Osteoblast (primary cell): ENCODE measurements at regions not wholly inside any gene's neighbourhood (a gene's known extent, or its start where the extent isn't known, plus 50 kb on each side); places are given as distances from the start of the nearest gene placed in this dataset.
A peak's percentile ranks its signal among the peaks of the same experiment; 100 is the strongest.

Experiments
- DNase-seq: peaks from one replicate; pipeline ENCODE4 v3.0.0; 2011; ENCODE audit warnings: low spot score, mixed read lengths; ENCODE audit not compliant: insufficient read length; ENCODE audit errors: missing footprints
- H2AFZ ChIP-seq: 2 replicates; pipeline ENCODE4 v1.6.0; 2011; ENCODE audit warnings: mild to moderate bottlenecking, low read length
- H3K27ac ChIP-seq: 2 replicates; pipeline ENCODE4 v1.5.1; 2011; ENCODE audit warnings: mild to moderate bottlenecking, low read depth, low read length, moderate library complexity
- H3K27me3 ChIP-seq: 2 replicates; pipeline ENCODE4 v1.6.0; 2012; ENCODE audit warnings: mild to moderate bottlenecking, control low read depth, inconsistent platforms, low read length, moderate library complexity; ENCODE audit not compliant: insufficient read depth
- H3K36me3 ChIP-seq: 2 replicates; pipeline ENCODE4 v1.5.1; 2011; ENCODE audit warnings: mild to moderate bottlenecking, low read length, control low read depth, moderate library complexity; ENCODE audit not compliant: insufficient read depth
- H3K4me1 ChIP-seq: 2 replicates; pipeline ENCODE4 v1.5.1; 2011; ENCODE audit warnings: mild to moderate bottlenecking, low read length, control low read depth, moderate library complexity; ENCODE audit not compliant: insufficient read depth
- H3K4me2 ChIP-seq: 2 replicates; pipeline ENCODE4 v1.6.0; 2011; ENCODE audit warnings: mild to moderate bottlenecking, low read length; ENCODE audit not compliant: insufficient read depth
- H3K4me3 ChIP-seq: fragments of 200-600 bp; sonication (generic); 3 replicates; pipeline ENCODE4 v1.5.1; 2012; ENCODE audit warnings: mild to moderate bottlenecking, low read length, inconsistent platforms; ENCODE audit not compliant: insufficient read depth
- H3K79me2 ChIP-seq: 2 replicates; pipeline ENCODE4 v1.6.0; 2012; ENCODE audit warnings: mild to moderate bottlenecking, low read length, control low read depth, inconsistent platforms; ENCODE audit not compliant: insufficient read depth
- H3K9me3 ChIP-seq: 2 replicates; pipeline ENCODE4 v1.5.1; 2011; ENCODE audit warnings: low read depth, low read length, control low read depth
- H4K20me1 ChIP-seq: 2 replicates; pipeline ENCODE4 v1.6.0; 2012; ENCODE audit warnings: mild to moderate bottlenecking, low read length, control low read depth; ENCODE audit not compliant: insufficient read depth
- CTCF ChIP-seq: IDR thresholded peaks from 2 replicates; pipeline ENCODE4 v1.5.1; 2011; ENCODE audit warnings: mild to moderate bottlenecking, low read depth, low read length, moderate library complexity; ENCODE audit errors: extremely low read depth

GRCh38 chr7:1377111-1377909 is 82.0 kb downstream of the MICALL2 start:
- peaks cover 22% of the 10 kb centered on the region for H3K27me3 ChIP-seq
- H3K9me3 ChIP-seq = no peaks in the 10 kb centered on the region
- no peaks in the 10 kb centered on the region for H4K20me1 ChIP-seq
- no peak overlapping the region for H2AFZ ChIP-seq
- H3K27ac ChIP-seq = no peak overlapping the region
- no peak overlapping the region for H3K4me3 ChIP-seq
- TF ChIP-seq CTCF = no peak
- DNase-seq = peak; percentile 87
- no peaks in the 10 kb centered on the region for H3K79me2 ChIP-seq
- H3K36me3 ChIP-seq = no peaks in the 10 kb centered on the region
- no peak overlapping the region for H3K4me2 ChIP-seq
- no peaks in the 10 kb centered on the region for H3K4me1 ChIP-seq

GRCh38 chr7:1378610-1379601 is 80.4 kb downstream of the MICALL2 start:
- no peaks in the 10 kb centered on the region for H3K9me3 ChIP-seq
- peaks cover 18% of the 10 kb centered on the region for H3K27me3 ChIP-seq
- no peak for TF ChIP-seq CTCF
- no peaks in the 10 kb centered on the region for H4K20me1 ChIP-seq
- H2AFZ ChIP-seq = no peak overlapping the region
- H3K36me3 ChIP-seq = no peaks in the 10 kb centered on the region
- H3K27ac ChIP-seq = no peak overlapping the region
- no peaks in the 10 kb centered on the region for H3K79me2 ChIP-seq
- no peak overlapping the region for H3K4me3 ChIP-seq
- DNase-seq = peak; percentile 77
- H3K4me1 ChIP-seq = no peaks in the 10 kb centered on the region
- H3K4me2 ChIP-seq = no peak overlapping the region

- H2AFZ ChIP-seq = no peak overlapping the region
- no peaks in the 10 kb centered on the region for H3K79me2 ChIP-seq
- no peak overlapping the region for H3K4me3 ChIP-seq
- no peaks in the 10 kb centered on the region for H3K9me3 ChIP-seq
- H3K4me2 ChIP-seq = no peak overlapping the region
- no peaks in the 10 kb centered on the region for H4K20me1 ChIP-seq
- peak; percentile 67 for DNase-seq
- no peak overlapping the region for H3K27ac ChIP-seq
- H3K4me1 ChIP-seq = no peaks in the 10 kb centered on the region
- H3K27me3 ChIP-seq = peaks cover 18% of the 10 kb centered on the region
- H3K36me3 ChIP-seq = no peaks in the 10 kb centered on the region
- no peak for TF ChIP-seq CTCF
Measured at GRCh38 chr7:1380231-1380815, 78.9 kb downstream of the MICALL2 start.
